ENCODE measurements at regions not wholly inside any gene's neighbourhood (a gene's known extent, or its start where the extent isn't known, plus 50 kb on each side); places are given as distances from the start of the nearest gene placed in this dataset.

- ChIA-PET RAD21 (ENCODE audit: low non-redundant PET in 1 of 2, low total read pairs in 2 of 2, uncharacterized antibody in 2 of 2, unreplicated experiment in 2 of 2) (no interaction called here), POLR2A (no interaction called here), CTCF (no interaction called here)
- Histone ChIP-seq H3K4me2 (ENCODE audit: low read length) (no peak overlapping the region), H3K79me2 (ENCODE audit: insufficient read depth, low read length) (no peaks in the 10 kb centered on the region), H3K9me3 (ENCODE audit: control insufficient read depth in 1 of 2, insufficient read depth in 1 of 2, low read depth in 1 of 2, low read length in 2 of 2) (no peaks in the 10 kb centered on the region; a peak in 1 of 4 replicates), H3K4me1 (ENCODE audit: control insufficient read depth in 1 of 2, insufficient read depth in 2 of 2, low read length in 2 of 2) (no peaks in the 10 kb centered on the region), H2AFZ (ENCODE audit: low read depth, low read length, poor library complexity, severe bottlenecking) (no peak overlapping the region), H3K4me3 (replicated peaks in 1 of 2; ENCODE audit: low read depth in 1 of 2, low read length in 2 of 2) (no peak overlapping the region), H3K9me2 (ENCODE audit: insufficient read depth) (no peaks in the 10 kb centered on the region), H3K36me3 (ENCODE audit: control insufficient read depth in 1 of 2, insufficient read depth in 2 of 2, low read length in 2 of 2) (no peaks in the 10 kb centered on the region), H3K27ac (ENCODE audit: low read depth, low read length) (no peak overlapping the region), H4K20me1 (ENCODE audit: insufficient read depth) (no peaks in the 10 kb centered on the region), H3K27me3 (ENCODE audit: insufficient read depth, low read length) (no peaks in the 10 kb centered on the region), H3K9ac (ENCODE audit: low read length) (no peak overlapping the region)
- ATAC-seq (no peak), DNase-seq (ENCODE audit: low read depth, low spot score) (no peak)
- TF ChIP-seq SRF (IDR thresholded peaks at IDR 0.05; ENCODE audit: low read depth) (no peak), RAD21 (IDR thresholded peaks at IDR 0.05; ENCODE audit: low read depth) (no peak), POLR2AphosphoS5 (IDR thresholded peaks at IDR 0.05; ENCODE audit: low read depth, low read length) (no peak), POLR2A (IDR thresholded peaks at IDR 0.05; ENCODE audit: borderline replicate concordance, extremely low read depth, insufficient read depth, insufficient read length) (no peak), MAX (IDR thresholded peaks at IDR 0.05) (no peak)
- intact Hi-C loops (cut with micrococcal nuclease): no loop called here
- BruUV-seq (replicated peaks): no TSS peak
Measured at GRCh38 chr16:8452941-8453340, 137.4 kb downstream of the TMEM114 start.

GRCh38 chr16:8436931-8437330 lies 153.4 kb downstream of the TMEM114 start:
- intact Hi-C loops (cut with micrococcal nuclease): no loop called here
- no peaks in the 10 kb centered on the region for H3K9me3 ChIP-seq (ENCODE audit: control insufficient read depth in 1 of 2, insufficient read depth in 1 of 2, low read depth in 1 of 2, low read length in 2 of 2)
- H2AFZ ChIP-seq (ENCODE audit: low read depth, low read length, poor library complexity, severe bottlenecking): no peak overlapping the region
- H3K9me2 ChIP-seq (ENCODE audit: insufficient read depth): no peaks in the 10 kb centered on the region
- DNase-seq (ENCODE audit: low read depth, low spot score) (no peak), ATAC-seq (no peak)
- no peak overlapping the region for H3K4me2 ChIP-seq (ENCODE audit: low read length)
- H3K4me1 ChIP-seq (ENCODE audit: control insufficient read depth in 1 of 2, insufficient read depth in 2 of 2, low read length in 2 of 2): no peaks in the 10 kb centered on the region
- TF ChIP-seq, protein P1, sequence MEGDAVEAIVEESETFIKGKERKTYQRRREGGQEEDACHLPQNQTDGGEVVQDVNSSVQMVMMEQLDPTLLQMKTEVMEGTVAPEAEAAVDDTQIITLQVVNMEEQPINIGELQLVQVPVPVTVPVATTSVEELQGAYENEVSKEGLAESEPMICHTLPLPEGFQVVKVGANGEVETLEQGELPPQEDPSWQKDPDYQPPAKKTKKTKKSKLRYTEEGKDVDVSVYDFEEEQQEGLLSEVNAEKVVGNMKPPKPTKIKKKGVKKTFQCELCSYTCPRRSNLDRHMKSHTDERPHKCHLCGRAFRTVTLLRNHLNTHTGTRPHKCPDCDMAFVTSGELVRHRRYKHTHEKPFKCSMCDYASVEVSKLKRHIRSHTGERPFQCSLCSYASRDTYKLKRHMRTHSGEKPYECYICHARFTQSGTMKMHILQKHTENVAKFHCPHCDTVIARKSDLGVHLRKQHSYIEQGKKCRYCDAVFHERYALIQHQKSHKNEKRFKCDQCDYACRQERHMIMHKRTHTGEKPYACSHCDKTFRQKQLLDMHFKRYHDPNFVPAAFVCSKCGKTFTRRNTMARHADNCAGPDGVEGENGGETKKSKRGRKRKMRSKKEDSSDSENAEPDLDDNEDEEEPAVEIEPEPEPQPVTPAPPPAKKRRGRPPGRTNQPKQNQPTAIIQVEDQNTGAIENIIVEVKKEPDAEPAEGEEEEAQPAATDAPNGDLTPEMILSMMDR (IDR thresholded peaks at IDR 0.05 in 2 of 3, conservative IDR thresholded peaks at IDR 0.05 in 1 of 3; ENCODE audit: borderline replicate concordance in 1 of 3, insufficient read depth in 1 of 3, low read depth in 2 of 3, low read length in 2 of 3): no peak
- TF ChIP-seq SRF (IDR thresholded peaks at IDR 0.05; ENCODE audit: low read depth) (no peak), EZH2 (IDR thresholded peaks at IDR 0.05) (no peak), SP1 (IDR thresholded peaks at IDR 0.05; ENCODE audit: low read depth) (no peak), JUND (IDR thresholded peaks at IDR 0.05) (no peak), YY1 (IDR thresholded peaks at IDR 0.05; ENCODE audit: extremely low read depth, insufficient replicate concordance, low read depth, low read length) (no peak), CEBPB (IDR thresholded peaks at IDR 0.05; ENCODE audit: low read depth) (no peak), ZNF274 (IDR thresholded peaks at IDR 0.05; ENCODE audit: low read depth, low read length) (no peak), EZH2phosphoT487 (IDR thresholded peaks at IDR 0.05; ENCODE audit: borderline replicate concordance) (no peak), ELF1 (IDR thresholded peaks at IDR 0.05; ENCODE audit: borderline replicate concordance, low read depth) (no peak), POLR2AphosphoS5 (IDR thresholded peaks at IDR 0.05; ENCODE audit: low read depth, low read length) (no peak)
- TF ChIP-seq, protein P2, sequence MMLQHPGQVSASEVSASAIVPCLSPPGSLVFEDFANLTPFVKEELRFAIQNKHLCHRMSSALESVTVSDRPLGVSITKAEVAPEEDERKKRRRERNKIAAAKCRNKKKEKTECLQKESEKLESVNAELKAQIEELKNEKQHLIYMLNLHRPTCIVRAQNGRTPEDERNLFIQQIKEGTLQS (IDR thresholded peaks at IDR 0.05): no peak
- TF ChIP-seq, protein P3, sequence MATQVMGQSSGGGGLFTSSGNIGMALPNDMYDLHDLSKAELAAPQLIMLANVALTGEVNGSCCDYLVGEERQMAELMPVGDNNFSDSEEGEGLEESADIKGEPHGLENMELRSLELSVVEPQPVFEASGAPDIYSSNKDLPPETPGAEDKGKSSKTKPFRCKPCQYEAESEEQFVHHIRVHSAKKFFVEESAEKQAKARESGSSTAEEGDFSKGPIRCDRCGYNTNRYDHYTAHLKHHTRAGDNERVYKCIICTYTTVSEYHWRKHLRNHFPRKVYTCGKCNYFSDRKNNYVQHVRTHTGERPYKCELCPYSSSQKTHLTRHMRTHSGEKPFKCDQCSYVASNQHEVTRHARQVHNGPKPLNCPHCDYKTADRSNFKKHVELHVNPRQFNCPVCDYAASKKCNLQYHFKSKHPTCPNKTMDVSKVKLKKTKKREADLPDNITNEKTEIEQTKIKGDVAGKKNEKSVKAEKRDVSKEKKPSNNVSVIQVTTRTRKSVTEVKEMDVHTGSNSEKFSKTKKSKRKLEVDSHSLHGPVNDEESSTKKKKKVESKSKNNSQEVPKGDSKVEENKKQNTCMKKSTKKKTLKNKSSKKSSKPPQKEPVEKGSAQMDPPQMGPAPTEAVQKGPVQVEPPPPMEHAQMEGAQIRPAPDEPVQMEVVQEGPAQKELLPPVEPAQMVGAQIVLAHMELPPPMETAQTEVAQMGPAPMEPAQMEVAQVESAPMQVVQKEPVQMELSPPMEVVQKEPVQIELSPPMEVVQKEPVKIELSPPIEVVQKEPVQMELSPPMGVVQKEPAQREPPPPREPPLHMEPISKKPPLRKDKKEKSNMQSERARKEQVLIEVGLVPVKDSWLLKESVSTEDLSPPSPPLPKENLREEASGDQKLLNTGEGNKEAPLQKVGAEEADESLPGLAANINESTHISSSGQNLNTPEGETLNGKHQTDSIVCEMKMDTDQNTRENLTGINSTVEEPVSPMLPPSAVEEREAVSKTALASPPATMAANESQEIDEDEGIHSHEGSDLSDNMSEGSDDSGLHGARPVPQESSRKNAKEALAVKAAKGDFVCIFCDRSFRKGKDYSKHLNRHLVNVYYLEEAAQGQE (IDR thresholded peaks at IDR 0.05; ENCODE audit: low read depth): no peak
- CTCF ChIA-PET: no interaction called here
- no TSS peak for BruUV-seq (replicated peaks)
- no peaks in the 10 kb centered on the region for H3K27me3 ChIP-seq (ENCODE audit: insufficient read depth, low read length)
- H4K20me1 ChIP-seq (ENCODE audit: insufficient read depth): no peaks in the 10 kb centered on the region
- RAD21 ChIA-PET (ENCODE audit: low non-redundant PET in 1 of 2, low total read pairs in 2 of 2, uncharacterized antibody in 2 of 2, unreplicated experiment in 2 of 2): no interaction called here
- no peak overlapping the region for H3K4me3 ChIP-seq (replicated peaks in 1 of 2; ENCODE audit: low read depth in 1 of 2, low read length in 2 of 2)
- H3K27ac ChIP-seq (ENCODE audit: low read depth, low read length): no peak overlapping the region
- POLR2A ChIA-PET: no interaction called here
- no peaks in the 10 kb centered on the region for H3K79me2 ChIP-seq (ENCODE audit: insufficient read depth, low read length)
- H3K36me3 ChIP-seq (ENCODE audit: control insufficient read depth in 1 of 2, insufficient read depth in 2 of 2, low read length in 2 of 2): no peaks in the 10 kb centered on the region
- no peak overlapping the region for H3K9ac ChIP-seq (ENCODE audit: low read length)

Data from HCT116 (cell line).